ENCODE measurements at regions not wholly inside any gene's neighbourhood (a gene's known extent, or its start where the extent isn't known, plus 50 kb on each side); places are given as distances from the start of the nearest gene placed in this dataset.

DNA sequence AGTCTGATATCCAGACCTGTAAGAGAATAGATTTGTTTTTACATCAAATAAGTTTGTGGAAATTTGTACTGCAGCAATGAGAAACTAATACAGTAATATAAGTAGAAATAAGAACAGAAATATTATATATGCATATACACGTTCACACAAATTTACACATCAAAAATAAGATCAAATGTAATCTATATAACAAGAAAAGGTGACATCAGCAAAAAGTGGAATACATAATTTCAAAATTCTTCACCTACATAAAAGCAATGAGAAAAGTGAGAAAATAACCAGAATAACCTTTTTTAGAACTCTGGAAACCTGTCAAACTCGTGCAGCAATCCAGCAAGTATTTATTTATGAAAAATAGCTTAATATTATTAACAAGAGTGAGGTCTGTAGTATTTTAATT, 1124.6 kb upstream of the ATXN7L3B start:
- H3K27me3 ChIP-seq (ENCODE audit: control insufficient read depth in 3 of 3, insufficient read depth in 3 of 3, low read length in 3 of 3) = no peaks in the 10 kb centered on the region
- H3K27ac ChIP-seq (ENCODE audit: low read depth, low read length) = no peak overlapping the region
- H3K9me3 ChIP-seq (ENCODE audit: control insufficient read depth in 3 of 3, low read length in 3 of 3) = peaks cover 0 to 6% (median 0%) of the 10 kb centered on the region in 3 donors
- H3K4me1 ChIP-seq (ENCODE audit: control insufficient read depth in 3 of 3, insufficient read depth in 3 of 3, low read length in 3 of 3) = no peaks in the 10 kb centered on the region
- H3K36me3 ChIP-seq (ENCODE audit: control insufficient read depth in 3 of 3, insufficient read depth in 3 of 3, low read length in 3 of 3) = no peaks in the 10 kb centered on the region
- H3K9ac ChIP-seq (ENCODE audit: low read depth in 1 of 3, low read length in 3 of 3) = no peak overlapping the region
- no peak overlapping the region for H3K4me3 ChIP-seq (ENCODE audit: low read length in 3 of 3)

DNA sequence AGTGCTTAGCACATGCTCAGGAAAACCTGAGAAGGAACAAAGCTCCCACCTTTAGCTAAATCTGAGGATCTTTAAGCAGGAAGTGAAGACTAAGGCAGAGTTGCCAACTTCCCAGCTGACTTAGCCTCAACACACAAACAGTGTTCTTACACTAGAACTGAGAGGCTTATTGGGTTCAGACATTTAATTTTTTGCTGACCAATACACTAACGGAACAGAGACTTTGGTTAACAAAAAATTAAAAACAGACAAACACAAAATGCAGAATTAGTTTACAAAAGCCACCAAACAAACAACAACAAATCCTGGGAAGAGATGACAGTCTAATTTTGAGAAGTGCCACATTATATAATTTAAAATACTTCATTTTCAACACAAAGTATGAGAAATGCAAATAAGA, 1123.7 kb upstream of the ATXN7L3B start:
- no peaks in the 10 kb centered on the region for H3K36me3 ChIP-seq (ENCODE audit: control insufficient read depth in 3 of 3, insufficient read depth in 3 of 3, low read length in 3 of 3)
- H3K27me3 ChIP-seq (ENCODE audit: control insufficient read depth in 3 of 3, insufficient read depth in 3 of 3, low read length in 3 of 3) = no peaks in the 10 kb centered on the region
- peaks cover 0 to 6% (median 0%) of the 10 kb centered on the region in 3 donors for H3K9me3 ChIP-seq (ENCODE audit: control insufficient read depth in 3 of 3, low read length in 3 of 3)
- no peak overlapping the region for H3K27ac ChIP-seq (ENCODE audit: low read depth, low read length)
- H3K4me3 ChIP-seq (ENCODE audit: low read length in 3 of 3) = no peak overlapping the region
- H3K9ac ChIP-seq (ENCODE audit: low read depth in 1 of 3, low read length in 3 of 3) = no peak overlapping the region
- H3K4me1 ChIP-seq (ENCODE audit: control insufficient read depth in 3 of 3, insufficient read depth in 3 of 3, low read length in 3 of 3) = no peaks in the 10 kb centered on the region

DNA sequence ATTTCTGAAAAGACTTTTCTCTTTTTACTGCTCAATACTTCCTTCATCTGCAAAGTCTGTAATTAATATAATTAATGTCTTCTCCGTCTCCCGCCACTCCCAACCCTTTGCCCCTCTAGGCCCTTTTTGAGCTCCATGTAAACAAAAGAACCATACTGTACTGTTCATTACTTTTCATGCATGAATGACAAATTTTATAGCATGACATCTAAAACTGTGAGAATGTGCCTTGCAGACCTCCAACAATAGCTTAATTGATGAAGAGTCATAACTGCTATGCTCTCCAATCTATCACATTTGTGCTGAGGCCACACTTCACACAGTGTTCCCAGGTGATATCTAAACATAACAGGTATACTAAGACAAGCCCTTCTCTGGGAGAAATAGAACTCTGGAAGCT, 1122.7 kb upstream of the ATXN7L3B start:
- Histone ChIP-seq H3K27me3 (ENCODE audit: control insufficient read depth in 3 of 3, insufficient read depth in 3 of 3, low read length in 3 of 3) (no peaks in the 10 kb centered on the region), H3K4me3 (ENCODE audit: low read length in 3 of 3) (no peak overlapping the region), H3K9me3 (ENCODE audit: control insufficient read depth in 3 of 3, low read length in 3 of 3) (peaks cover 0 to 6% (median 0%) of the 10 kb centered on the region in 3 donors), H3K4me1 (ENCODE audit: control insufficient read depth in 3 of 3, insufficient read depth in 3 of 3, low read length in 3 of 3) (no peaks in the 10 kb centered on the region), H3K9ac (ENCODE audit: low read depth in 1 of 3, low read length in 3 of 3) (no peak overlapping the region), H3K36me3 (ENCODE audit: control insufficient read depth in 3 of 3, insufficient read depth in 3 of 3, low read length in 3 of 3) (no peaks in the 10 kb centered on the region), H3K27ac (ENCODE audit: low read depth, low read length) (no peak overlapping the region)

DNA sequence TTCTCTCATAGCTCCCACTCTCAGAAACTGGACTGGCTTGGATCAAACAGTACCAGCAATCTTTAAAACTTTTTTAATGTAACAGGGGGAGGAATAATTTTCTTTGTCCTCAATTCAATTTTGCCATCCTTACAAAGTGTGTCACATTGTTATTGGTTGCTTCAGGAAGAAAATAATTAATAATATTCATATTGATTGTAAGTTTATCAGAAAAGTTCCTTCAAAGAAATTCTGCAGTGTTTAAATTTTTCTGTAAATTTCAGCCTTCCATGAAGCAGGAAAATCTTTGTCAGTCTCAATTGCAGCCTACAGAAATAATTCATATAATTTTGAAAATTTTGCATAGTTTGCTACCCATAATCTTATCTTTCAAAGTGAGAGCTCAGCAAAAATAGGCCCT, 1119.1 kb upstream of the ATXN7L3B start:
- Histone ChIP-seq H3K9ac (ENCODE audit: low read depth in 1 of 3, low read length in 3 of 3) (no peak overlapping the region), H3K4me1 (ENCODE audit: control insufficient read depth in 3 of 3, insufficient read depth in 3 of 3, low read length in 3 of 3) (no peaks in the 10 kb centered on the region), H3K4me3 (ENCODE audit: low read length in 3 of 3) (no peak overlapping the region), H3K9me3 (ENCODE audit: control insufficient read depth in 3 of 3, low read length in 3 of 3) (peaks cover 0 to 6% (median 0%) of the 10 kb centered on the region in 3 donors), H3K27me3 (ENCODE audit: control insufficient read depth in 3 of 3, insufficient read depth in 3 of 3, low read length in 3 of 3) (no peaks in the 10 kb centered on the region), H3K27ac (ENCODE audit: low read depth, low read length) (no peak overlapping the region), H3K36me3 (ENCODE audit: control insufficient read depth in 3 of 3, insufficient read depth in 3 of 3, low read length in 3 of 3) (no peaks in the 10 kb centered on the region)

DNA sequence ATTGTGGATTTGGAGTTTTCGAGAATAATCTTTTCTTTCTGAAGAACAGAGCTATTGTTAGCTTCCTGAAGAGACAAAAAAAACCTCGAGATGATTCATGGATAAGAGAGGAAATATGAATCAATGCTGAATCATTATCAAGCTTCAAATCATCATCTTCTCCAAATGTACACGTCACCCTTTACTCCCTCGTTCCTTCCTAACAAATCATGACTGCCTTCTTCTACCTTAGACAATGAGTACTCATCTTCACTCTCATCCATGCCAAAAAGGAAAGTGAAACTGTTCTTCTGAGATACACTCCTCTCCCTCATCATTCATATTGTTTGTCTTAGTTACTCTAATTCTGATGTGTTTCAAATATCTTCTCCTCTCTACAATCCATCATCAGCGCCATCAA, 1115.8 kb upstream of the ATXN7L3B start:
- Histone ChIP-seq H3K9ac (ENCODE audit: low read depth in 1 of 3, low read length in 3 of 3) (no peak overlapping the region), H3K4me3 (ENCODE audit: low read length in 3 of 3) (no peak overlapping the region), H3K4me1 (ENCODE audit: control insufficient read depth in 3 of 3, insufficient read depth in 3 of 3, low read length in 3 of 3) (no peaks in the 10 kb centered on the region), H3K27me3 (ENCODE audit: control insufficient read depth in 3 of 3, insufficient read depth in 3 of 3, low read length in 3 of 3) (no peaks in the 10 kb centered on the region), H3K9me3 (ENCODE audit: control insufficient read depth in 3 of 3, low read length in 3 of 3) (no peaks in the 10 kb centered on the region), H3K27ac (ENCODE audit: low read depth, low read length) (no peak overlapping the region), H3K36me3 (ENCODE audit: control insufficient read depth in 3 of 3, insufficient read depth in 3 of 3, low read length in 3 of 3) (no peaks in the 10 kb centered on the region)

DNA sequence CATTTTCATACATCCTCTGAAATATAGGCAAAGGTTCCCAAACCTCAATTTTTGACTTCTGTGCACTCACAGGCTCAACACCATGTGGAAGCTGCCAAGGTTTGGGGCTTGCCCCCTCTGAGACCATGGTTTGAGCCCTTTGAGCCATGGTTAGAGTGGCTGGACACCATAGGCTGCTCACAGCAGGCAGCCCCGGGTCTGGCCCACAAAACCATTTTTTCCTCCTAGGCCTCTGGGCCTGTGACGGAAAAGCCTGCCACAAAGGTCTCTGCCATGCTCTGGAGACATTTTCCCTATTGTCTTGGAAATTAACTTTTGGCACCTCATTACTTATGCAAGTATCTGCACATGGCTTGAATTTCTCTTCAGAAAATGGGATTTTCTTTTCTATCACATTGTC, 1113.2 kb upstream of the ATXN7L3B start:
- Histone ChIP-seq H3K9ac (ENCODE audit: low read depth in 1 of 3, low read length in 3 of 3) (no peak overlapping the region), H3K27ac (ENCODE audit: low read depth, low read length) (no peak overlapping the region), H3K27me3 (ENCODE audit: control insufficient read depth in 3 of 3, insufficient read depth in 3 of 3, low read length in 3 of 3) (no peaks in the 10 kb centered on the region), H3K9me3 (ENCODE audit: control insufficient read depth in 3 of 3, low read length in 3 of 3) (no peaks in the 10 kb centered on the region), H3K36me3 (ENCODE audit: control insufficient read depth in 3 of 3, insufficient read depth in 3 of 3, low read length in 3 of 3) (no peaks in the 10 kb centered on the region), H3K4me1 (ENCODE audit: control insufficient read depth in 3 of 3, insufficient read depth in 3 of 3, low read length in 3 of 3) (no peaks in the 10 kb centered on the region), H3K4me3 (ENCODE audit: low read length in 3 of 3) (no peak overlapping the region)

DNA sequence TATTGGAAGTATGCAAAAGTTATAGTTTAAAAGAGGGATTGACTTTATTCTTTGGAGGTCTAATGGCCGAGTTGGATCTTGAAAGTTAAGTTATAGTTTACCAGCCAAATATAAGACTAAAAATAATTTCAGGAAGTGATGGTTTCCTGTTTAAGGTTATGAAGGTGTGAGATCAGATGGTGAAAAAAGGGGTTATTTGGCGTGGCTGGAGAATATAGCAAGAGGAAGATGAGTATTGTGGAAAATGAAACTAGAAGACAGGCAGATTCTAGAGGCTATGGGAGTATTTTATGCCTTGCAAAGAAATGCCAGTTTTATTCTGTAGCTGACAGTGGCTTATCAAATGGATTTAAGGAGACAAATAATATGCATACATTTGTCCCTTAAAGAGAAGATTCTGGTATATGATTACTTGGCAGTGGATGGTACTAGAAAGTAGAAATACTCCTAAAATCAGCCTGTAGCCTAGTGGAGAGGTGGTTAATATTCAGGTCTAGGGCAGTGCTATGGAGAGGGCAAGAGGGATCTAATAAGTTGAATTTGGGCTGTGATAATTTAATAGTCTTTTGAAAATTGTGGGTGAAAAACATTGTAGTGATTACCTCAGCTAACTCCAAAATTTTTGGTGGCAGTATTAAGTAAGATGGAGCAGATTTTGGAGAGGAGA, 1091.8 kb upstream of the ATXN7L3B start:
- Histone ChIP-seq H3K4me1 (ENCODE audit: control insufficient read depth in 3 of 3, insufficient read depth in 3 of 3, low read length in 3 of 3) (no peaks in the 10 kb centered on the region), H3K27me3 (ENCODE audit: control insufficient read depth in 3 of 3, insufficient read depth in 3 of 3, low read length in 3 of 3) (no peaks in the 10 kb centered on the region), H3K27ac (ENCODE audit: low read depth, low read length) (no peak overlapping the region), H3K9me3 (ENCODE audit: control insufficient read depth in 3 of 3, low read length in 3 of 3) (no peaks in the 10 kb centered on the region), H3K36me3 (ENCODE audit: control insufficient read depth in 3 of 3, insufficient read depth in 3 of 3, low read length in 3 of 3) (no peaks in the 10 kb centered on the region), H3K9ac (ENCODE audit: low read depth in 1 of 3, low read length in 3 of 3) (no peak overlapping the region), H3K4me3 (ENCODE audit: low read length in 3 of 3) (no peak overlapping the region)

DNA sequence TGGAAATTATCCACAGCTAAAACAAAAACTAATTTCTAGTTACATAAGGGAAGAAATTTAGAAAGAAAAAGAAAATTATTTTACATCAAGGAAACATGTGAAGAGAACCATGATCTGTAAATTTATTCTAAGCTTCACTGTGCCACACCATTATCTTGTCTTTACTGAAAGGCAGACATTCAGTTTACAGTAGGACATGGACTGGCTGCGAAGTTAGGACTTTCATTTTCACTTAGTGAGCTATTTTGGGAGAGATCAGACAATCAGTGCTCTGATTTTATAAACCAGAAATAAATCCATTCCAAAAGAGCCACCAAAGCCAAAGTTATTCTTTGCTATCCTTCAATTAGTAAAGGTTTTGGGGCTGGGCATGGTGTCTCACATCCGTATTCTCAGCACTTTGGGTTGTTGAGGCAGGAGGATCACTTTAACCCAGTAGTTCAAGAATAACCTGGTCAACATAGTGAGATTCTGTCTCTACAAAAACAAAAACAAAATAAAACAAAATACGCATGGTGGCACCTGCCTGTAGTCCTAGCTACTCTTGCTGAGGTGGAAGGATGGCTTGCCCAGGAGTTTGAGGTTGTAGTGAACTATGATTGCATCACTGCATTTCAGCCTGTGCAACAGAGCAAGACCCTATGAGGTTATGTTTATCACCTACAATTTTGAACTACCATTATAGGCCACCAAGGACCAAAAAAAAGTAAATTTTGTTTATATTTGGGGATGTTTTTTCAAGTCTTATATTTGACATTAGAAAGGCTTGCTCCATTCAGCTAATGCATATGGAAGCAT, 1084.8 kb upstream of the ATXN7L3B start:
- H3K27me3 ChIP-seq (ENCODE audit: control insufficient read depth in 3 of 3, insufficient read depth in 3 of 3, low read length in 3 of 3) = no peaks in the 10 kb centered on the region
- no peak overlapping the region for H3K27ac ChIP-seq (ENCODE audit: low read depth, low read length)
- no peak overlapping the region for H3K4me3 ChIP-seq (ENCODE audit: low read length in 3 of 3)
- no peak overlapping the region for H3K9ac ChIP-seq (ENCODE audit: low read depth in 1 of 3, low read length in 3 of 3)
- H3K9me3 ChIP-seq (ENCODE audit: control insufficient read depth in 3 of 3, low read length in 3 of 3) = no peaks in the 10 kb centered on the region
- no peaks in the 10 kb centered on the region for H3K36me3 ChIP-seq (ENCODE audit: control insufficient read depth in 3 of 3, insufficient read depth in 3 of 3, low read length in 3 of 3)
- H3K4me1 ChIP-seq (ENCODE audit: control insufficient read depth in 3 of 3, insufficient read depth in 3 of 3, low read length in 3 of 3) = no peaks in the 10 kb centered on the region

DNA sequence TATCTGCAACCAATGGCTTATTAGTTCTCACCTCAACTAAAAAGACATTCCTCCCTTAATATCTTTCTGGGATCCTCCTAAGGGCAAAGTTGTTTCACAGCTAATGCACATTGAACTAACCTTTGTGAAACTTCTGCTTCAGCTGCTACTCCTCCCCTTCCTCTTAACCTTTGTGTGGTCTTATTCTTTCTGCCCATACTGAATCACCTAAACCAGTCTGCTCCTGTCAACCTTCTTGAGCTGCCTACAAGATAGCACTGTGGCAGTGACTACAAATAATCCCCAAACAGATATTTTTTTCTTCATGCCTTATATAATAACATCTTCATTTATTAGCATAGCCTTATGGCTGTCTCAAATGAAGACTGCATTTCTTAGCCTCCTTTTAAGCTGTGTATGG, 1077.4 kb upstream of the ATXN7L3B start:
- Histone ChIP-seq H3K36me3 (ENCODE audit: control insufficient read depth in 3 of 3, insufficient read depth in 3 of 3, low read length in 3 of 3) (no peaks in the 10 kb centered on the region), H3K9ac (ENCODE audit: low read depth in 1 of 3, low read length in 3 of 3) (no peak overlapping the region), H3K27ac (ENCODE audit: low read depth, low read length) (no peak overlapping the region), H3K27me3 (ENCODE audit: control insufficient read depth in 3 of 3, insufficient read depth in 3 of 3, low read length in 3 of 3) (no peaks in the 10 kb centered on the region), H3K9me3 (ENCODE audit: control insufficient read depth in 3 of 3, low read length in 3 of 3) (no peaks in the 10 kb centered on the region), H3K4me1 (ENCODE audit: control insufficient read depth in 3 of 3, insufficient read depth in 3 of 3, low read length in 3 of 3) (no peaks in the 10 kb centered on the region), H3K4me3 (ENCODE audit: low read length in 3 of 3) (no peak overlapping the region)

DNA sequence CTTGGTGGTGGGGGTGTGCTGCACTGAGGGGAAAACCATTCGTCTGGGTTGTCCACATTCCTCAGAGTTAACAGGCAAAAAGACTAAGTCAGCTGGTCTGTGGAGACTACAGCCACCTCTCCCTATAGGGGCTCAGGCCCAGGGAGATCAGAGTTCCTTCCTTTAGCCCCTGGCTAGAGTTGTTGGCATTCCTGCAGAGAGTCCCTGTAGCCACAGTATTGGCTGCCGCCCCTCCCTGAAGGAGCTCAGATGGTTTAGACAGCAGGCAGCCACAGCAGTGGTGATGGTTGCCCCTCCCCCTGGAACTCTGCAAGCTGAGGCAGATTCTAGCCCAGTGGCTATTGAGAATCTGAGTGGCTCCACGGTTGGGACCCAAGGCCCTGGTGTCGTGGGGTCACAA, 1072.5 kb upstream of the ATXN7L3B start:
- Histone ChIP-seq H3K4me3 (ENCODE audit: low read length in 3 of 3) (no peak overlapping the region), H3K27me3 (ENCODE audit: control insufficient read depth in 3 of 3, insufficient read depth in 3 of 3, low read length in 3 of 3) (no peaks in the 10 kb centered on the region), H3K9me3 (ENCODE audit: control insufficient read depth in 3 of 3, low read length in 3 of 3) (no peaks in the 10 kb centered on the region), H3K27ac (ENCODE audit: low read depth, low read length) (no peak overlapping the region), H3K9ac (ENCODE audit: low read depth in 1 of 3, low read length in 3 of 3) (no peak overlapping the region), H3K4me1 (ENCODE audit: control insufficient read depth in 3 of 3, insufficient read depth in 3 of 3, low read length in 3 of 3) (no peaks in the 10 kb centered on the region), H3K36me3 (ENCODE audit: control insufficient read depth in 3 of 3, insufficient read depth in 3 of 3, low read length in 3 of 3) (no peaks in the 10 kb centered on the region)

Measured in skeletal muscle tissue (tissue), 3 donors.